ENCODE measurements at regions not wholly inside any gene's neighbourhood (a gene's known extent, or its start where the extent isn't known, plus 50 kb on each side); places are given as distances from the start of the nearest gene placed in this dataset.

- intact Hi-C loops (cut with DNase I; ENCODE audit: low total_unique reads) = no loop called here
- DNase-seq = peak; percentile 76
Measured at GRCh38 chr2:18117592-18117991, 239.1 kb downstream of the KCNS3 start.

GRCh38 chr2:18110222-18110621 is 231.8 kb downstream of the KCNS3 start:
- Histone ChIP-seq H3K27me3 (no peaks in the 10 kb centered on the region), H3K9me3 (no peaks in the 10 kb centered on the region), H3K4me1 (peaks cover 25% of the 10 kb centered on the region), H3K4me3 (no peak overlapping the region), H3K36me3 (ENCODE audit: low read depth, missing control alignments) (no peaks in the 10 kb centered on the region), H3K27ac (peak overlapping the region; percentile 51 to 55)
- WGBS, 2 donors = 58 to 88% methylated on average over 3 of the region's 3 CpGs
- intact Hi-C loops (cut with DNase I; ENCODE audit: low total_unique reads) = no loop called here
- no peak for DNase-seq
- TF ChIP-seq CTCF (IDR thresholded peaks at IDR 0.05) (no peak), POLR2A (IDR thresholded peaks at IDR 0.05) (no peak)

More at GRCh38 chr2:18117592-18117991, 239.1 kb downstream of the KCNS3 start:
- Histone ChIP-seq H3K27ac (no peak overlapping the region), H3K27me3 (no peaks in the 10 kb centered on the region), H3K36me3 (ENCODE audit: low read depth, missing control alignments) (no peaks in the 10 kb centered on the region), H3K4me3 (no peak overlapping the region), H3K9me3 (no peaks in the 10 kb centered on the region), H3K4me1 (no peaks in the 10 kb centered on the region)
- TF ChIP-seq POLR2A (IDR thresholded peaks at IDR 0.05) = no peak
- TF ChIP-seq CTCF (IDR thresholded peaks at IDR 0.05) = peak; percentile 15 to 58 (median 38)
- WGBS, 2 donors = 58 to 59% methylated on average over 2 of the region's 2 CpGs

GRCh38 chr2:18106841-18107240 is 228.4 kb downstream of the KCNS3 start:
- Histone ChIP-seq H3K9me3 (no peaks in the 10 kb centered on the region), H3K27me3 (no peaks in the 10 kb centered on the region), H3K36me3 (ENCODE audit: low read depth, missing control alignments) (no peaks in the 10 kb centered on the region), H3K4me1 (peaks cover 29% of the 10 kb centered on the region), H3K27ac (peak overlapping the region; percentile 50 to 89), H3K4me3 (no peak overlapping the region)
- 66 to 81% methylated on average over 2 of the region's 2 CpGs for WGBS, 2 donors
- no peak for DNase-seq
- TF ChIP-seq CTCF (IDR thresholded peaks at IDR 0.05) (no peak), POLR2A (IDR thresholded peaks at IDR 0.05) (no peak)
- intact Hi-C loops (cut with DNase I; ENCODE audit: low total_unique reads) = no loop called here

GRCh38 chr2:18105929-18106328 is 227.5 kb downstream of the KCNS3 start:
- H3K27ac ChIP-seq = peak overlapping the region; percentile 50 to 89
- intact Hi-C loops (cut with DNase I; ENCODE audit: low total_unique reads) = no loop called here

More at GRCh38 chr2:18105929-18106328, 227.5 kb downstream of the KCNS3 start:
- no peak for DNase-seq
- Histone ChIP-seq H3K4me3 (no peak overlapping the region), H3K4me1 (peaks cover 29% of the 10 kb centered on the region), H3K36me3 (ENCODE audit: low read depth, missing control alignments) (no peaks in the 10 kb centered on the region), H3K9me3 (no peaks in the 10 kb centered on the region), H3K27me3 (no peaks in the 10 kb centered on the region)
- WGBS, 2 donors = 10 to 27% methylated on average over 1 of the region's 1 CpG
- TF ChIP-seq CTCF (IDR thresholded peaks at IDR 0.05) (no peak), POLR2A (IDR thresholded peaks at IDR 0.05) (no peak)

Measured in testis (tissue), 2 donors.